ENCODE measurements at regions not wholly inside any gene's neighbourhood (a gene's known extent, or its start where the extent isn't known, plus 50 kb on each side); places are given as distances from the start of the nearest gene placed in this dataset.

DNA sequence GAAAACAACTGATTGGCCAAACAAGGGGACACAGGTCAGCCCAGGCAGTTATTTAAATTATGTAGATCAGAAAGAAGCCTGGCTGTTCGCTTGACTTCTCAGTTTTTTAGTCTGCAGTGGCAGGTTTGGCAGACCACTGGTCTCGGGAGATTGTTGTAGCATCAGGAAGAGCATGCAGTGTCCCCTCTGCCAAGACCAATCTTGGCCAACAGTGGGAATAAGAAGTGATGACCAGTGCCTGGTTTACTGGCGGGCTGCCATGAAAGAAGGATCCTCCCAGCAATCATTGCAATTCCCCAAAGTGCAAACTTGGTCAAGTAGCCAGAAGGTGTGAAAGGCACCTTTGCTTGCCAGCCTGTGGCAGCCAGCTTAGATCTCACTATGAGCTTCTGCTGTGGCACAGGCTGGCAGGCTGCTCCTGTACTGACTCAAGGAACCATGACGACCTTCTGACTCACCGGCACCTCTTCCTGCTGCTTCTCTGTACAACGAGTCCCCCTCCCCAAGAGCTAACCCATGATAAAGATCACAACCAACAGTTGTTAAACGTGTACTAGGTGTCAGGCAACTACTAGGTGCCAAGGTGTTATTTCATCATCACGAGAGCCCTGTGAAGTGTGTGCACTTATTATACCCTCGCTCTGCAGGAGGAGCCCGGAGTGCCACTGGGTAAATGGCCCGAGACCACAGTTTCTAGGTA is 76.8 kb upstream of the DUSP22 start:
- no peak for DNase-seq
- H3K27ac ChIP-seq = no peak overlapping the region
- peaks cover 0 to 6% (median 0%) of the 10 kb centered on the region in 3 donors for H3K9me3 ChIP-seq
- intact Hi-C loops (cut with DNase I) = no loop called here
- no peaks in the 10 kb centered on the region for H3K36me3 ChIP-seq
- TF ChIP-seq, protein P1, sequence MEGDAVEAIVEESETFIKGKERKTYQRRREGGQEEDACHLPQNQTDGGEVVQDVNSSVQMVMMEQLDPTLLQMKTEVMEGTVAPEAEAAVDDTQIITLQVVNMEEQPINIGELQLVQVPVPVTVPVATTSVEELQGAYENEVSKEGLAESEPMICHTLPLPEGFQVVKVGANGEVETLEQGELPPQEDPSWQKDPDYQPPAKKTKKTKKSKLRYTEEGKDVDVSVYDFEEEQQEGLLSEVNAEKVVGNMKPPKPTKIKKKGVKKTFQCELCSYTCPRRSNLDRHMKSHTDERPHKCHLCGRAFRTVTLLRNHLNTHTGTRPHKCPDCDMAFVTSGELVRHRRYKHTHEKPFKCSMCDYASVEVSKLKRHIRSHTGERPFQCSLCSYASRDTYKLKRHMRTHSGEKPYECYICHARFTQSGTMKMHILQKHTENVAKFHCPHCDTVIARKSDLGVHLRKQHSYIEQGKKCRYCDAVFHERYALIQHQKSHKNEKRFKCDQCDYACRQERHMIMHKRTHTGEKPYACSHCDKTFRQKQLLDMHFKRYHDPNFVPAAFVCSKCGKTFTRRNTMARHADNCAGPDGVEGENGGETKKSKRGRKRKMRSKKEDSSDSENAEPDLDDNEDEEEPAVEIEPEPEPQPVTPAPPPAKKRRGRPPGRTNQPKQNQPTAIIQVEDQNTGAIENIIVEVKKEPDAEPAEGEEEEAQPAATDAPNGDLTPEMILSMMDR (IDR thresholded peaks at IDR 0.05) = no peak
- TF ChIP-seq POLR2A (IDR thresholded peaks at IDR 0.05) = no peak
- H3K4me3 ChIP-seq = no peak overlapping the region
- H3K27me3 ChIP-seq = peaks cover 0 to 43% (median 0%) of the 10 kb centered on the region in 4 donors
- H3K4me1 ChIP-seq = peaks cover 0 to 29% (median 7%) of the 10 kb centered on the region in 3 donors
- WGBS, 2 donors = 56 to 63% methylated on average over 7 to 11 of the region's 11 CpGs

DNA sequence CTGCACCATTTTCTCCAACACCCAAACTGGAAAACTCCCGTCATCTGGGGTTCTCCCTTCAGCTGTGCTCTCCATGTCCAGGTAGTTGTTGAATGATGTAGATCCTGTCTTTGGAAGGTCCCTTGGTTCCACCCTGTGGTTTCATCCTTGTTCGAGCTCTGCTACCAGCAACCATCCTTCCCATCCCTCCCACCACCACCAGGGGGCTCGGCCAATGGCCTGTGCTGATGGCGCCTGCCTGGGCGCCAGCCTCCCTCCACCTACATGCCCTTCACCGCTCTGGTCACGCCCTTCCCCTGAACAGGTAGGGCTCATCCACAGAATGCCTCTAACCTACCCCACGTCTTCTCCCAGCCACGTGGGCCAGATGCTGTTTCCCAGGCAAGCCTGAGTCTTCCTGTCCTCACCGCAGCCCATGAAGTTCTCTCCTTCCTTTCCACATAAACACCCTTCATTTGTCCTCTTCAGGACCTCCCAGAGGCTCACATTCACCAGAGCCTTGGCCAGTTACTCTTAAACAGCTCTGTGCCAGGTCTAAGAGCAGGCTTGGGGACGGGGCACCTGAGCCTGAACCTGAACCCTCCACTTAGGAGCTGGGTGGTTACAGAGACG is 75.1 kb upstream of the DUSP22 start:
- no peak for DNase-seq
- 83 to 90% methylated on average over 10 of the region's 12 CpGs for WGBS, 2 donors
- intact Hi-C loops (cut with DNase I) = no loop called here
- Histone ChIP-seq H3K27me3 (peaks cover 0 to 41% (median 0%) of the 10 kb centered on the region in 4 donors), H3K36me3 (no peaks in the 10 kb centered on the region), H3K27ac (no peak overlapping the region), H3K4me3 (no peak overlapping the region), H3K9me3 (peaks cover 0 to 6% (median 0%) of the 10 kb centered on the region in 3 donors), H3K4me1 (peaks cover 0 to 18% (median 0%) of the 10 kb centered on the region in 3 donors)
- TF ChIP-seq, protein P1 (IDR thresholded peaks at IDR 0.05) = peak in 5 of 6 experiments; percentile 22 to 46 (median 25)
- TF ChIP-seq POLR2A (IDR thresholded peaks at IDR 0.05) = no peak

DNA sequence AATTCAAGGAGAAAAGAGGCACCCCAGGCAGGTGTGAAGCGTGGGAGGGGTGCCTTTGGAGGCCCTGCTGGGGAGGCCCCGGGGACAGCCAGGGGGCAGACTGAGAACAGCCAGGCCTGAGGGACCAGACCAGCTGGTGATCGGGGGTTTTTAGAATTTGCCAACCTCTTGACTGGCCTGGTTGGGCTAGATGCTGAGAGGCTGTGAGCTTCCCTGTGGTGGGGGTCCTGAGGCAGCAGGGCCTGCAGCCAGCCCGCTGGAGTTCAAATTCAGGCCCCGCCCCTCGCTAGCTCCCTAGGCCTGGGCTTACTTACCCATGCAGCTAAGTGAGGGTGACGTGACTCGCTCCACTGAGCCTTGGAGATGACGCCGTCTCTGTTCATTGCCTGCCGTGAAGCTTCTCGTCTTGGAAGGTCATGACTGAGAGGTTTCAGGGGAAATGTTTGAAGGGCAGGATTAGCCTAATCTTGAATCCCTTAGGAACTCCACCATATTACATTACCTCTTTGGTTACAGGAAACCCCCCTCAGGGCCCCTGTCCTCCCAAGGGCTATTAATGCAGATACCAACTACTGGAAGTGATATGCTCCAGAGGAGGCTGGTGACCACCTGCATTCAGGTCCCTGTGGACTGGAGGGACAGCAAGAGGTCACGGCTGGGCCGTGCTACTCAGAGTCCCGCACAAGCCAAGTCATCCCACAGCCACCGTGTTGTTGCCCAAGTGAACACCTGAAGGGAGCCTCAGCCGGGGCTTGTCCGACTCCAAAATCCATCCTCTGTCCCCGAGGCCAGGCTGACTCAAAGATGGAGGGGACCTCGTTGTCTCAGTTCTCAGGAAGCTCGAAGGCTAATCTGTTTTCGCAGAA is 73.9 kb upstream of the DUSP22 start:
- no peak overlapping the region for H3K4me3 ChIP-seq
- 75 to 88% methylated on average over 8 to 9 of the region's 22 CpGs for WGBS, 2 donors
- no peak for DNase-seq
- no peaks in the 10 kb centered on the region for H3K36me3 ChIP-seq
- TF ChIP-seq POLR2A (IDR thresholded peaks at IDR 0.05) = no peak
- TF ChIP-seq, protein P1 (IDR thresholded peaks at IDR 0.05) = no peak
- intact Hi-C loops (cut with DNase I) = no loop called here
- H3K27me3 ChIP-seq = peaks cover 0 to 37% (median 0%) of the 10 kb centered on the region in 4 donors
- H3K9me3 ChIP-seq = peaks cover 0 to 6% (median 0%) of the 10 kb centered on the region in 3 donors
- peaks cover 0 to 18% (median 0%) of the 10 kb centered on the region in 3 donors for H3K4me1 ChIP-seq
- H3K27ac ChIP-seq = no peak overlapping the region

DNA sequence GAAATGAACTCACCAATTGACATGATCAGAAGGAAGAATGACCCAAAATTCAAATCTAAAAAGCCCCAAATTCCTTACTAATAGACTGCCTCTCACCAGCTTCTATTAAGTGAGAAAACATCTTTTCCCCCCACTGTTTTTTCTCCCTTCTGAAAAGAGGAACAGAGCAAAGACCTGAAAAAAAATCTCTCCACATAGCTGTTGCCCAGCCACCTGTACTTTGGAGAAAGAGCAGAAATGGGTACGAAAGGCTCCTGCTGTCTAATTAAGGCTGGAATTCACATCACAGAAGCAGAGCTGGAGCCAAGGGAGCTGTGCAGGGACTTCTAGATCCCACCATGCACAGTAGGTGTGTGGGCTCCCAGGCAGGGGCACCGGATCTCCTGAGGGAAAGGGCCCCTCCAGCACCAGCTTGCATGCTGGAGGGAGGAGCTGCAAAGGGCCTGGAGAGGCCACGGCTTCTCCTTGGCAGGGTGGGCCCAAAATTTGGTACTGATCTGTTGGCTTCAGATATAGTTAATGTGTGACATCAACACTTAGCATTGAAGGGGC is 73.2 kb upstream of the DUSP22 start:
- intact Hi-C loops (cut with DNase I) = no loop called here
- peaks cover 0 to 30% (median 0%) of the 10 kb centered on the region in 4 donors for H3K27me3 ChIP-seq
- no peak for TF ChIP-seq POLR2A (IDR thresholded peaks at IDR 0.05)
- TF ChIP-seq, protein P1 (IDR thresholded peaks at IDR 0.05) = no peak
- H3K4me1 ChIP-seq = peaks cover 0 to 25% (median 1%) of the 10 kb centered on the region in 3 donors
- 52 to 69% methylated on average over 3 of the region's 3 CpGs for WGBS, 2 donors
- DNase-seq = no peak
- no peak overlapping the region for H3K4me3 ChIP-seq
- H3K36me3 ChIP-seq = no peaks in the 10 kb centered on the region
- H3K27ac ChIP-seq = no peak overlapping the region
- H3K9me3 ChIP-seq = peaks cover 0 to under 1% (median 0%) of the 10 kb centered on the region in 3 donors
